ENCODE measurements at regions not wholly inside any gene's neighbourhood (a gene's known extent, or its start where the extent isn't known, plus 50 kb on each side); places are given as distances from the start of the nearest gene placed in this dataset.
"Not testable (repeated sequence)": the region's sequence is repeated elsewhere in the genome, so short reads cannot be mapped to it uniquely, and the experiment has no call there.

GRCh38 chr14:44385906-44386305 is 121.2 kb downstream of the FSCB start:
- no peak for DNase-seq (ENCODE audit: low spot score)

DNA sequence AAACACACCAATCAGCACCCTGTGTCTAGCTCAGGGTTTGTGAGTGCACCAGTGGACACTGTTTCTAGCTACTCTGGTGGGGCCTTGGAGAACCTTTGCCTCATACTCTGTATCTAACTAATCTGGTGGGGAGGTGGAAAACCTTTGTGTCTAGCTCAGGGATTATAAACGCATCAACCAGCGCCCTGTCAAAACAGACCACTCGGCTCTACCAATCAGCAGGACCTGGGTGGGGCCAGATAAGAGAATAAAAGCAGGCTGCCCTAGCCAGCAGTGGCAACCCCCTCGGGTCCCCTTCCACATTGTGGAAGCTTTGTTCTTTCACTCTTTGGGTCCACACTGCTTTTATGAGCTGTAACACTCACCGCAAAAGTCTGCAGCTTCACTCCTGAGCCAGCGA is 121.8 kb downstream of the FSCB start:
- DNase-seq (ENCODE audit: low spot score), result not testable (repeated sequence)

DNA sequence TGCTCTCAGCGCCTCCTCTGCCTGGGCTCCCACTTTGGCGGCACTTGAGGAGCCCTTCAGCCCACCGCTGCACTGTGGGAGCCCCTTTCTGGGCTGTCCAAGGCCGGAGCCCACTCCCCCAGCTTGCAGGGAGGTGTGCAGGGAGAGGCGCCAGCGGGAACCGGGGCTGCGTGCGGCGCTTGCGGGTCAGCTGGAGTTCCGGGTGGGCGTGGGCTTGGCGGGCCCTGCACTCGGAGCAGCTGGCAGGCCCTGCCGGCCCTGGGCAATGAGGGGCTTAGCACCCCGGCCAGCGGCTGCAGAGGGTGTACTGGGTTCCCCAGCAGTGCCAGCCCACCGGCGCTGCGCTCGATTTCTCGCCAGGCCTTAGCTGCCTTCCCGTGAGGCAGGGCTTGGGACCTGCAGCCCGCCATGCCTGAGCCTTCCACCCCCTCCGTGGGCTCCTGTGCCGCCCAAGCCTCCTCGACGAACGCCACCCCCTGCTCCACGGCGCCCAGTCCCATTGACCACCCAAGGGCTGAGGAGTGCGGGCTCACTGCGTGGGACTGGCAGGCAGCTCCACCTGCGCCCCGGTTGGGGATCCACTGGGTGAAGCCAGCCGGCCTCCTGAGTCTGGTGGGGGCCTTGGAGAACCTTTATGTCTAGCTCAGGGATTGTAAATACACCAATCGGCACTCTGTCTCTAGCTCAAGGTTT is 122.3 kb downstream of the FSCB start:
- DNase-seq (ENCODE audit: low spot score), result not testable (repeated sequence)

DNA sequence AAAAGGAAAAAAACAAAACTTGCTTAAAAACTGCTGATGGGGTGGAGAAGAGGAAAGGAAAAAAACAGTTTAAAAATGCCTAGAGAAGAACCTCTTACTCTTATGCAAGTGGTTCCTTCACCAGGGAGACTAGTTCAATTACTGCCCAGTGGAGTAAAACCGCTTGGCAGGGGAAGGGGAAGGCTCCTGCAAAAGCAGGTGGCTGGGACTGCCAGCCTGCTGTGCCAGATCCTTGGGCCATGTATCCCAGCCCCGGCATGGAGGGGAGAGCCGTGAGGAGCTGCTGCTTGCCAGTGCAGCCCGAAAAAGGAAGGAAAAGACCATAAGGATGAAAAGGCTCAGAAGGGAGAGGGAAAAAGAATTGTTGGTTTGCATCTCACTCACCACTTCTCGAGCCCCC is 123.0 kb downstream of the FSCB start:
- DNase-seq (ENCODE audit: low spot score), result no peak

GRCh38 chr14:44383636-44384035 is 123.4 kb downstream of the FSCB start:
- peak; percentile 90 for DNase-seq (ENCODE audit: low spot score)

DNA sequence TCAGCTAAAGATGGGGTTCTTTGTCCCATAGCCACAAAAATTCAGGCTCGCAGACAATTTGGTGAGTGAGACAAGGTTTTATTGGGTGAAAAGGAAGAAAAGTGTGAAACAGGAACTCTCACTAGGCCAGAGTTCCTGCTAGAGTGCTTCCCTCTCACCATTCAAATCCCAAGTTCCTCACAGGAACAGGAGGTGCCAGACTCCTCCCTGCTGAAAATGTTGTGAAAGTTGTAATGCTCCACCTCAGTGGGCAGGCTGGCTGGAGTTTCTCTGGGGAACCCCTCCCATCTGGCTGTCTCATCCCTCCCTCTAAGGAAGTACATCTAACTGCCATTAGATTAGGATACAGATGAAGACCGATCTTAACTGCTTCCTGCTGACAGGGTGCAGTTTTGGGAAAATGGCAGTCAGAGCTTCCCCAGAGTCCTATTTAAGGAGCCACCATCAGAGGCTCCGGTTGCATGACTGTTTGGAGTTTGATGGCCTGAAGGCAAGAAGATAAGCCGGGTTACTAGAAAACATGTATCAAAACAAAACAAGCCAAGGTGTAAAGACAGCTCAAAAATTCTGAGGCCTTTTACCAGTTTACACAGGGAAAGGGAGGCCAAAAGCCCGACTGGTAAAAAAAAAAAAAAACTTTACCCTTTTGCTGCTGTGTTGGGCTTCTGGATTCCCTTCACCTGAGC is 127.6 kb downstream of the FSCB start:
- no peak for DNase-seq (ENCODE audit: low spot score)

DNA sequence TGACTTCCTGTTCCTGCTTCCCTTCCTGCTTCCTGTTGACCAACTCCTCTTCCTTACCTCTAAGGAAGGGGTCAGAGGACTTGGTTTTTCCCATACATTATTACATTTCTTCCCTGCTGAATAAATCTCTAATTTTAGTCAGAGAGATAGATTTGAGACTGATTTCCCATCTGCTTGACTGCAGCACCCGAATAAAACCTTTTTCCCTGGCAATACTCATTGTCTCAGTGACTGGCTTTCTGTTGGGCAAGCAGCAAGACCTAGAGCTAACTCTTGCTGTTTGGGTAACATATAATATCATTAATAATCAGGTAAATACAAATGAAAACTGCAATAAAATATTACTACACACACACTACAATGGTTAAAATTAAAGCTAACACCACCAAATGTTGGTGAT is 132.2 kb downstream of the FSCB start:
- DNase-seq (ENCODE audit: low spot score), result no peak

DNA sequence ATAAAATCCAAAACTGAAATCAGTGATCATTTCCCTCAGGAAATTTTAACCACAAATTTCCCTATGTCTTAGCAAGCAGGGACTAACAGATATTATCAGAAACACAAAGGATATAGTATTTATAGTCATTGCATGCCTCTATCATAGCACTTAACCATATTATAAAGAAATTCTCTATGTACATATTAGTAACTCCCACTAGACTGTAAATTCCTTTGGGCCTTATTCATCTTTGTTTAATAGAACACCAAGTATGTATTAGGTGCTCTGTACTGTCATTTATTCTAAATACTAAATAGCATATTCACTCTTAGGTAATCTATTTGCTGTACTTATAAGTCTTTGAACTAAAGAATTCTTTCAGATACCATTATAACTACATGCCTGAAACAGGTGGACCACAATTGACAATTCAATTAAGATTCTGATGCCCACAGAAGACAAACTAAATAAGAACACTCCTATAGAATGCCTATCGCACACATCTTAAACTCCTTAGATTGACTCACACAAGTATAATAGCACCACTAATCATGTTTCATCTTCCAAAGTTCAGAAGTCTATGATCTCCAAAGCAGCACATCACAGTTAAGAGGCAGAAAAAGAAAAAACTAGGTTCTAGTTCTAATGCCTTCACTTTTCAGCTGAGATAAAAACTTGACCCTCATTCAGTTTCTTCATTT is 134.1 kb downstream of the FSCB start:
- DNase-seq (ENCODE audit: low spot score), result no peak

DNA sequence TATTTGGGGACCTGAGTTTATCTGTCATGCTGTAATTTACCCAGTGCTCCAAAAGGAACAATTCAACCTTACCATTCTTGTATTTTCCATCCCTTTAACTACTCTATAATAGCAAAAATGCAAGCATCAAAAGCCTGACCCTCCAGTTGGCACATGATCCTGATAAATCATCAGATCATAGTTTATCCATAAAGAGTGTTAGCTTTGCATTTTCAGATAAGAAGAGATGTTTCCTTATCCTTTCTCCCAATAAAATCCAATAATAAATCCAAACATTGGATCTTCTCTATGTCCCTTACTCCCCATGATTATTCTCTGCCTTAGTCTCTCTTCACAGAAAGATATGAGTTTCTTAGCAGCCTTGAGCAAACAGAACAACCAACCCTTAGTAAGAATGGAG is 134.9 kb downstream of the FSCB start:
- peak; percentile 92 for DNase-seq (ENCODE audit: low spot score)

GRCh38 chr14:44370727-44371126 is 136.4 kb downstream of the FSCB start:
- no peak for DNase-seq (ENCODE audit: low spot score)

DNA sequence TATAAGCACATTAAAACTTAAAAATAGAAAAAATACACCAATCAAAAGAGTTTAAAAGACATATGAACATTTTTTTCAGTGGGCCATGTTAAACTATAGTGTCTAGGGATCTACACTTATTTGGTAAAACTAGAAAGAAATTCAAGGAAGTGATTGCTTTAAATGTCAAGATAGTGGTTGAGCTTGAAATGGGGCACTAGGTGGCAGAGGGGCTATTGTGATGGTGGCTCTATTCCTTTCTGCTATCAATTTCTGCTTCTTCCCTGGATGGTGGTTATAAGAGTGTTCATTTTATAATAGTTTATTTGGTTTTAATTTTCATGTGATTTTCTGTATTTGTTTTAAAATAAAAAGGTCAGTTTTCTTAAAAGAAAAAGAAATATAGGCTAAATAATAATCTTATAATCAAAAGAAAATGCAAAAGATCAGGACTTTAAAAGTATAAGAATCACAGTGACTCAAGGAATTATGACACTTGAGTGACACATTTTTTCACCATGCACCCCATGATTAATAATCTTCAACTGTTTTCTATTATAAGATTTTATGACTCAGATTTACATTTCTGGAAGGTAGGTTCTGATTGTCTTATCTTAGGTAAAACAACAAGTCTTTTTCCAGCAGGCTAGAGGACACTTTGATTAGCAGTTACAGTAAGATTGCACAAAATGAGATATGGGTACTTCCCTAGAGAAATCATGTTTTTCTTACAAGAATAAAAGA is 137.5 kb downstream of the FSCB start:
- DNase-seq (ENCODE audit: low spot score), result no peak

DNA sequence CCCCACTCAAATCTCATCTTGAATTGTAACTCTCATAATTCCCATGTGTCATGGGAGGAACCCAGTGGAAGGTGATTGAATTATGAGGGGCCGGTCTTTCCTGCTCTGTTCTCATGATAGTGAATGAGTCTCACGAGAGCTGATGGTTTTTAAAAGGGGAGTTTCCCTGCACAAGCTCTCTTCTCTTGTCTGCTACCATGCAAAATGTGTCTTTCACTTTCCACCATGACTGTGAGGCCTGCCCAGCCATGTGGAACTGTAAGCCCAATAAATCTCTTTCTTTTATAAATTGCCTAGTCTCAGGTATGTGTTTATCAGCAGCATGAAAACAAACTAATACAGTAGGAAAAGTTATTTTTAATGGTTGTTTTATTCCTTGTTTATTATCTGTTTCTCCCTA is 146.0 kb downstream of the FSCB start:
- DNase-seq (ENCODE audit: low spot score), result no peak

DNA sequence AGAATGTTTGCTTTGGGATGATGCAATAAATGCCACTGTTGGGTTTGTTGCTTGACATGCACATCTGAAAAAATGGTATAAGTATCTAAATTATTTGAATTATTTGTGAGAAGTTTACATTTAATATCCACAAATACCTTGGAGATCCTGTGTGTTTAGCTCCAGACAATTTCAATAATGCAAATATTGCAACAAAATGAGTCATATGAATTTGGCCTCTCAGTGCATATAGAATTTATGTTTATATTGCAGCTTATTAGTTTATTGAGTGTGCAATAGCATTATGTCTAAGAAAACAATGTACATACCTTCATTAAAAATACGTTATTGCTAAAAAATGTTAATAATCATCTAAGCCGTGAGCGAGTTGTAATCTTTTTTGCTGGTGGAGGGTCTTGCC is 153.3 kb downstream of the FSCB start:
- DNase-seq (ENCODE audit: low spot score), result no peak

DNA sequence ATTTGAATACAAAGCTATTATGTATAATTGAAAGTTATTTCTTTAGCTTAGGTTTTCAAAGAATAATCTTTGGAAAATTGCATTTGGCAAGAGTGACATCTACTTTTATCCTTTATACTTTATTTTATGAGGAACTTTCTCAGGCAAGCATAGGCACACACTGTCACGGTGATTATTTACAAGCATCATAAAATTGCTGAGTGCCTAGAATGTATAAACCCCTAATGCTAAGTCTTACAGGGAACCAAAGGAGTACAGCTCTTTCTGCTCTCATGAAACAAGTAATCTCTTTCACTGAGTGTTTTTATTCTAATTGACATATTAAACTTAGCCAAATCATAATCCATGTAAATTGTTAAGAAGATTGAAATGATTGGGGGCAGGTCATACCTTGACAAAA is 154.9 kb downstream of the FSCB start:
- peak; percentile 60 for DNase-seq (ENCODE audit: low spot score)

DNA sequence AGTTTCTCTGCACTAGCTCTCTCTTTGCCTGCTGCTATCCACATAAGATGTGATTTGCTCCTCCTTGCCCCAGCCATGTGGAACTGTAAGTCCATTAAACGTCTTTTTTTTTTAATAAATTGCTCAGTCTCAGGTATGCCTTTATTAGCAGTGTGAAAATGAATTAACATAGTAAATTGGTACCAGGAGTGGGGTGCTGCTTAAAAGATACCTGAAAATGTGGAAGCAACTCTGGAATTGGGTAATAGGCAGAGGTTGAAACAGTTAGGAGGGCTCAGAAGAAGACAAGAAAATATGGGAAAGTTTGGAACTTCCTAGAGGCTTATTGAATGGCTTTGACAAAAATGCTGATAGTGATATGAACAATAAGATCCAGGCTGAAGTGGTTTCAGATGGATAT is 159.8 kb downstream of the FSCB start:
- DNase-seq (ENCODE audit: low spot score), result no peak

- DNase-seq (ENCODE audit: low spot score), result no peak
Measured at GRCh38 chr14:44341116-44341515, 166.0 kb downstream of the FSCB start.

DNA sequence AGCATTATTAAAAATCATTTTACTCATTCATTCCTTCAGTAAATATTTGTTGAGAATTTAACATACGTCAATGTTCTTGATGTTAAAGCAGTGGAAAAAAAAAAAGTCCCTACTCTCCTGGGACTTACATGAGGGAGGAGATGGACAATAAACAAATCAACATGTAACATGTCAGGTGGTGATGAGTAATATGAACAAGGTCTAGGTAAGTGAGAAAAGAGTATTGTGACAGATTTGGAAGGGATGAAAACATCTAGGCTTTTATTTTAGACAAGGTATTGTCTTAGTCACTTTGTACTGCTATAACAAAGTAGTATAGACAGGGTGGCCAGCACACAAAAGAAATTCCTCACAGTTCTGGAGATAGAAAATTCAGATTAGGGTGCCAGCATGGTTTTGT is 167.2 kb downstream of the FSCB start:
- no peak for DNase-seq (ENCODE audit: low spot score)

- DNase-seq (ENCODE audit: low spot score), result no peak
Measured at GRCh38 chr14:44339231-44339630, 167.9 kb downstream of the FSCB start.

- DNase-seq (ENCODE audit: low spot score), result no peak
Measured at GRCh38 chr14:44317441-44317746, 189.7 kb downstream of the FSCB start.

DNA sequence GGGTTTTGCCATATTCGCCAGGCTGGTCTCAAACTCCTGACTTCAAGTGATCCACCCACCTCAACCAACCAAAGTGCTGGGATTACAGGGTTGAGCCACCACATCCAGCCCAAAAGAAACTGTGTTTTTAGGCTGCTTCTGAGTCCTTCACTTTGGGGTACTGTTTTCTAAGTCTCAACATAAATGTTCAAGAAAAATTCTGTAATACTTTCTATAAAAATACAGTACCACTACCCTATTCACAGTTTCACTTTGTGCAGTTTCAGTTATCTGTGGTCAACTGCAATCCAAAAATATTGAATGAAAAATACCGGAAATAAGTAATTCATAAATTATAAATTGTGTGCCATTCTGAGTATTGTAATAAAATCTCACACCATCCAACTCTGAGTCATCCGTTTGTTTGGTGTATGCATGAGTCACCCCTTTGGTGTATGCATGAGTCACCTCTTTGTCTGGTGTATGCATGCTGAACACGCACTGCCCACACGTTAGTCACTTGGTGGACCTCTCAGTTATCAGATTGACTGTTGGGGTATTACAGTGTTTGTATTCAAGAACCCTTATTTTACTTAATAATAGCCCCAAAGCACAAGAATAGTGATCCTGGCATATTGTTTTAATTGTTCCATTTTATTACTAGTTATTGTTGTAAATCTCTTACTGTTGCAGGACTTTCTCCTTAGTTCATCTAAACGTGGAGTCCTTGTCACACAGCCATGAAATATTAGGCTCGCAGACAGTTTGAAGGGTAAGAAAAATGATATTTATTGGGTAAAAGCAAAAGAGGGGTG is 190.2 kb downstream of the FSCB start:
- DNase-seq (ENCODE audit: low spot score), result peak; percentile 39

DNA sequence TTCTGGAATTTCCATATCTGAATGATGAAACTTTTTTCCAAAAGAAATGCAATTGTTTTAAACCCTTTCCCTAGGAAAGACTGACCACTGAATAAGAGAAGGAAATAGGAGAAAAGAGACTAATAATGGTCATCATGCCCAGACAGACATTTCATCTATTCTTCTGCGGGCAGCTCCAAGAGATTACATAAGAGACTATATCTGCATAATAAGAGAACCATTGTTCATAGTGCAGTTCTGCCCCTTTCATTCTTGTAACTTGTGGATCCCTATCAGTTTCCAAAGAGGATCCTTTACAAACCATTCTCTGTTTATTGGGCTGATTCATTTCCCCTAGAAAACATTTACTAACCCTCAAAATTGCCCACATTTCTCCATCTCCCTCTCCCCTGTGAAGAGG is 197.8 kb downstream of the FSCB start:
- DNase-seq (ENCODE audit: low spot score), result no peak

DNA sequence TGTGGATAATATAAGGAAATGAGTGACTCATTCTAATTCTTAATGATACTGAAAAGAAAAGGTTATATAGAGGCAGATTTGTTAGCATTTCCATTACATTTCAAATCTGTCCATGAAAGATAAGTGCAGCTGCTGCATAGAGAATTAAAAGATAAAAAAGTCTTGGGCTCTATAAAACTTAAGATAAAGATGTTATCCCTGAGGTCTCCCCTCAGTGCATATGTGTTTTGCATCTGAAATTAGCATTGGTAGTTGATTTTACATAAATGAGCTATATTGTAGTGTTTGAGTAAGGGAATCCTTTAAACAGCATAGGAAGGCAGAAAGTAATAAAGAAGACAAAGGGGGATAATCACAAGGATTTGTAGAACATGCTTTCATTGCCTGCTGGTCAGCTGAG is 206.2 kb downstream of the FSCB start:
- DNase-seq (ENCODE audit: low spot score), result peak; percentile 77

Measured in umbilical cord (tissue), 1 donor.